OCI-LY3 (cell line): ENCODE measurements at regions not wholly inside any gene's neighbourhood (a gene's known extent, or its start where the extent isn't known, plus 50 kb on each side); places are given as distances from the start of the nearest gene placed in this dataset.

Experiments used
- H2AFZ ChIP-seq: fragments of 200-600, 300-600 bp; shearing (Covaris generic); 2 replicates; pipeline ENCODE4 v1.6.0; 2014; ENCODE audit warnings: antibody characterized with exemption, low read depth, low read length
- H3K27ac ChIP-seq: fragments of 200-600, 300-600 bp; sonication (generic); 2 replicates; pipeline ENCODE4 v1.5.1; 2014; ENCODE audit warnings: mild to moderate bottlenecking, low read length, moderate library complexity, mixed read lengths
- H3K27me3 ChIP-seq: fragments of 200-600, 300-600 bp; sonication (generic); 2 replicates; pipeline ENCODE4 v1.6.1; 2014; ENCODE audit warnings: low read depth, low read length, mixed read lengths
- H3K36me3 ChIP-seq: fragments of 200-600, 300-600 bp; sonication (generic); replicated peaks from 2 replicates; pipeline ENCODE3; 2014; ENCODE audit warnings: low read depth, low read length, mixed read lengths
- H3K4me1 ChIP-seq: fragments of 300-600, 200-600 bp; sonication (generic); 2 replicates; pipeline ENCODE4 v1.6.1; 2014; ENCODE audit warnings: low read length, mixed read lengths
- H3K4me2 ChIP-seq: fragments of 200-600, 300-600 bp; sonication (generic); 2 replicates; pipeline ENCODE4 v1.6.1; 2014; ENCODE audit warnings: low read length, mixed read lengths
- H3K4me3 ChIP-seq: fragments of 300-600, 200-600 bp; sonication (generic); 2 replicates; pipeline ENCODE4 v1.5.1; 2014; ENCODE audit warnings: antibody characterized with exemption, mild to moderate bottlenecking, low read length, moderate library complexity
- H3K79me2 ChIP-seq: fragments of 300-600, 200-600 bp; shearing (Covaris generic); 2 replicates; pipeline ENCODE4 v1.6.1; 2014; ENCODE audit warnings: mild to moderate bottlenecking, low read length, mixed read lengths
- H3K9ac ChIP-seq: fragments of 300-600, 200-600 bp; shearing (Covaris generic); 2 replicates; pipeline ENCODE4 v1.6.0; 2014; ENCODE audit warnings: mild to moderate bottlenecking, low read length, moderate library complexity
- H3K9me3 ChIP-seq: fragments of 200-600, 300-600 bp; shearing (Covaris generic); 2 replicates; pipeline ENCODE4 v1.6.1; 2014; ENCODE audit warnings: low read length, mixed read lengths; ENCODE audit not compliant: insufficient read depth
- H4K20me1 ChIP-seq: fragments of 200-600, 300-600 bp; sonication (generic); 2 replicates; pipeline ENCODE4 v1.6.1; 2016; ENCODE audit warnings: low read length, mixed read lengths; ENCODE audit not compliant: insufficient read depth
- CTCF ChIP-seq: fragments of 200-600, 300-600 bp; sonication (generic); IDR thresholded peaks from 2 replicates; pipeline ENCODE4 v1.5.1; 2014; ENCODE audit warnings: antibody characterized with exemption, low read length, low read depth
- EZH2phosphoT487 ChIP-seq: fragments of 200-600 bp; shearing (Covaris generic); IDR thresholded peaks from 2 replicates; pipeline ENCODE4 v1.6.1; 2018; ENCODE audit warnings: antibody characterized with exemption, mixed run types, low read depth

- no peaks in the 10 kb centered on the region for H3K36me3 ChIP-seq
- H3K4me3 ChIP-seq: no peak overlapping the region
- H3K4me2 ChIP-seq: no peak overlapping the region
- no peak overlapping the region for H3K27ac ChIP-seq
- no peak for TF ChIP-seq CTCF
- TF ChIP-seq EZH2phosphoT487: no peak
- no peak overlapping the region for H3K9ac ChIP-seq
- H3K4me1 ChIP-seq: no peaks in the 10 kb centered on the region
- H3K9me3 ChIP-seq: no peaks in the 10 kb centered on the region
- H3K79me2 ChIP-seq: no peaks in the 10 kb centered on the region
- peaks cover 13% of the 10 kb centered on the region; the same call in 1 of the 2 replicates for H3K27me3 ChIP-seq
- no peaks in the 10 kb centered on the region for H4K20me1 ChIP-seq
- H2AFZ ChIP-seq: no peak overlapping the region
Observed at GRCh38 chr2:16008331-16008850, 68.0 kb downstream of the MYCN start.

- Histone ChIP-seq H3K4me3 (no peak overlapping the region), H3K27me3 (peaks cover 13% of the 10 kb centered on the region; the same call in 1 of the 2 replicates), H3K36me3 (no peaks in the 10 kb centered on the region), H2AFZ (no peak overlapping the region), H3K79me2 (no peaks in the 10 kb centered on the region), H3K4me1 (no peaks in the 10 kb centered on the region), H3K4me2 (no peak overlapping the region), H3K9ac (no peak overlapping the region), H4K20me1 (no peaks in the 10 kb centered on the region), H3K27ac (no peak overlapping the region), H3K9me3 (no peaks in the 10 kb centered on the region)
- TF ChIP-seq CTCF (no peak), EZH2phosphoT487 (no peak)
Observed at GRCh38 chr2:16007167-16007934, 67.0 kb downstream of the MYCN start.

- no peak overlapping the region for H2AFZ ChIP-seq
- no peaks in the 10 kb centered on the region for H3K9me3 ChIP-seq
- H3K9ac ChIP-seq: no peak overlapping the region
- H3K4me3 ChIP-seq: no peak overlapping the region
- H3K36me3 ChIP-seq: no peaks in the 10 kb centered on the region
- no peaks in the 10 kb centered on the region for H3K4me1 ChIP-seq
- TF ChIP-seq EZH2phosphoT487 (no peak), CTCF (no peak)
- no peak overlapping the region for H3K27ac ChIP-seq
- peaks cover 10% of the 10 kb centered on the region; the same call in 1 of the 2 replicates for H3K27me3 ChIP-seq
- H3K79me2 ChIP-seq: no peaks in the 10 kb centered on the region
- no peak overlapping the region for H3K4me2 ChIP-seq
- no peaks in the 10 kb centered on the region for H4K20me1 ChIP-seq
Observed at GRCh38 chr2:16006537-16007166, 66.3 kb downstream of the MYCN start.

DNA sequence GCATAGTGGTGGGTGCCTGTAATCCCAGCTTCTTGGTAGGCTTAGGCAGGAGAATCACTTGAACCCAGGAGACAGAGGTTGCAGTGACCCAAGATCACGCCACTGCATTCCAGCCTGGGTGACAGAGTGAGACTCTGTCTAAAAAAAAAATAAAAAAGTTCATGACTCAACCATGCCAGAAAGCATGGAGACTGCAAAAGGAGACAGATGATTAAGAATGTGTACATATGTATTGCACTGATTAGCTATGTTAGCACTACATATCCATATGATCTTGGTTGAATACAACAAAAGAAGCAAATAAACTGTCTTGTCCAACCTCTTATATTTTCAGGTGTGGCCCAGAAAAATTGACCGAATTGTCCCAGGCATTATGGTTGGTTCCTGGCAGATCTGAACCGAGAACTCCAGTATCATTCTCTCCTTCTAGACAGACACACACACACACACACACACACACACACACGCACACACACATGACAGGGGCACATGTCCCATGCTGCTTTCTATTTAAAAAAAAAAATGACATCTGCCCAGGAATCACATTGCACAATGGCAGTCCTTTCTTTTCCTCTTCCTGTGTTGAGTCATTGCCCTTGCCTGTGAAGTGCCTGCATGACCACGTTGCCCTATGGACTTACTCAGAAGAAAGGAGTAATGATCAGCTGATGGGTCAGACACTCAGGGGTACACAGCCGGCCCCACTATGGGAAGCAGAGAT is 65.6 kb downstream of the MYCN start:
- H2AFZ ChIP-seq: no peak overlapping the region
- no peak overlapping the region for H3K4me2 ChIP-seq
- H3K79me2 ChIP-seq: no peaks in the 10 kb centered on the region
- H3K36me3 ChIP-seq: no peaks in the 10 kb centered on the region
- no peak overlapping the region for H3K27ac ChIP-seq
- 0 out of 2 replicates have a peak, but pooled peaks cover 7% of the 10 kb centered on the region for H3K27me3 ChIP-seq
- H3K9ac ChIP-seq: no peak overlapping the region
- no peak overlapping the region for H3K4me3 ChIP-seq
- H4K20me1 ChIP-seq: no peaks in the 10 kb centered on the region
- TF ChIP-seq EZH2phosphoT487 (no peak), CTCF (no peak)
- H3K9me3 ChIP-seq: no peaks in the 10 kb centered on the region
- H3K4me1 ChIP-seq: no peaks in the 10 kb centered on the region
